Skeletal muscle cell (primary cell): ENCODE measurements at regions not wholly inside any gene's neighbourhood (a gene's known extent, or its start where the extent isn't known, plus 50 kb on each side); places are given as distances from the start of the nearest gene placed in this dataset.
A peak's percentile ranks its signal among the peaks of the same experiment; 100 is the strongest.

ENCODE experiments used
- DNase-seq: peaks from one replicate; pipeline ENCODE4 v3.0.0-alpha.2; 2010; ENCODE audit warnings: low read depth
- H3K4me3 ChIP-seq: 2 replicates; pipeline ENCODE4 v1.5.1; 2011; ENCODE audit warnings: low read depth, mild to moderate bottlenecking, control low read depth, low read length, moderate library complexity

DNA sequence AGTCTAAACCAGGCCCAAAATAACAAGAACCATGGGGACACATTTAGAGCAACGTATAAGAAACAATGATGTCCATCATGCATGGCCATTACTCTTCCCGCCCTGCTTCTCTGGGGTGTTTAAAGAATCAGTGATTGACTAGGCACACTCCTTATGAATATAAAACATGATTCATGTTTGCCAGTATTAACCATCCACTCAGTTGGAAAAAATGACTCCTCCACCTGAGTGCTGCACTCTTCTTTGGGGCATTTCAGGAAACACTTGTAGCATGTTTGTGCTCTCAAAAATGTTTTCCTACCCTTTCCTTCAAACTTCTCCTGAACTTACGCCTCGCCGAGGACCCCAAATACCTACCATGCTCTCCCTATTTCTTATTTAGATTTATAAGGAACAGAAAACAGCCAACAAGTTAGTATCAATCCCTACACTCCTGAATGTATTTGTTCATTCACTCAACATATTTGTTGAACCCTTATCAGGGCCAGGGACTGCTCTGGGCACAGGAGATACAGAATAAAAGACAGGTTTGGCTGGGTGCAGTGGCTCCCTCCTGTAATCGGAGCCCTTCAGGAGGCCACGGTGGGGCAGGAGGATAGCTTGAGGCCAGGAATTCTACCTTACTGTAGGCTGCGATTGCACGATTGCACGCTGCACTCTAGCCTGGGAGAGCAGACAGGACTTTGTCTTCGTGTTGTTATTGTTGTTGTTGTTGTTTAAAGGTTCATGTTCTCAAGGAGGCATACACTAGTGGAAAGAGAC lies 137.0 kb downstream of the TMCO5A start:
- DNase-seq, result no peak
- no peak overlapping the region for H3K4me3 ChIP-seq

DNA sequence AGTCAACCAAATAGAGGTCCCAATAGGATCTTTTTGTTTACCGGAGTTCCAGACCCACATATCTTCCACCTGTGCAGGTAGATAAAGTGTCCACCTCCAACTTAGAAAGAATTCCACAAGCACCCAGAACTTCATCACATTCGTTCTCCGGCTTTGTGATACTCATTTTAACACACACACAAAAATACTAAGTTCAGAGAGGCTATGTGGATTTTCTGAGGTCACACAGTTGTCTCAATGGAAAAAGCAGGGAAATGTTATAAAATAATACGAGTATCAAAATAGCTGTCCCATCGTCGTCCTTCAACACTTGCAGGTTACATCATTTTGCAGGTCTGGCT lies 137.5 kb downstream of the TMCO5A start:
- H3K4me3 ChIP-seq, result peak overlapping the region; percentile 43
- no peak for DNase-seq

DNA sequence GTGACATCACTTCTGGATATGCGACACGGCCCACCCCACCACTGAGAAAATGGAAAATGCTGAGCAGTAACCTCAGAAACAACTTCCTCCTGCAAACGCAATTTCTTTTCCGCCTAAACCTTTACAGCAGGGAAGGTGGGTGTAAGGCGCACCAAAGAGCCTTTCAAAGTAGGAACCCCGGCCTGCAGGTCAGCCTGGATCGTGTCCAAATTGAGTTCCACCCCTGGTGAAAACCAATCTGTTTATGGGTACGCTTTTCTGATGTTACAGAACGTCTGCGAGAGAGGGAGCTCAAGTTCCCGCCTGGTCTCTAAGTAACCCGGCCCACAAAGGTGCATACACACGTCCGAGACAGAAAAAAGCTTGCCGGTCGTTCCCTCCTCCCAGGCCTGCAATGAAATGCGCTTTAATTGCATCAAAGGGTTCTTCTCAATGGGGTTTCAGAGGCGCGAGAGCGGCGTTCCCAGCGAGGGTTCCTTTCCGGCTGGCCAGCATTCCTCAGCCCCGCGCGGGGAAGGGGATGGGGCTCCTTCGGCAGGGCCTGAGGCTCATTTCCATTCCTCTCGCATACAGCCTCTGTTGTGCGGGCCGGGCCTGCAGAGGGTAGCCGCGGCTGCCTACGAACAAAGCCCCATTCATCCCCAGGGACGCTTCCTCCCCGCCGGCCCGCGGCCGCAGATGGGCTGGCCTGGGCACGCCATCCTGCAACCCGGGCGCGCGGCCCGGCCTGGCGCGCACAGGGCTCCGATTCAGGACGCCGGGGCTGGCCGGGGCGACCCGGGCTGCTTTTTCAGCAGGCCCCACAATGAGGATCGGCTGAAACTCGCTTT lies 138.1 kb downstream of the TMCO5A start:
- peak; percentile 39 for DNase-seq
- peak overlapping the region; percentile 43 for H3K4me3 ChIP-seq

DNA sequence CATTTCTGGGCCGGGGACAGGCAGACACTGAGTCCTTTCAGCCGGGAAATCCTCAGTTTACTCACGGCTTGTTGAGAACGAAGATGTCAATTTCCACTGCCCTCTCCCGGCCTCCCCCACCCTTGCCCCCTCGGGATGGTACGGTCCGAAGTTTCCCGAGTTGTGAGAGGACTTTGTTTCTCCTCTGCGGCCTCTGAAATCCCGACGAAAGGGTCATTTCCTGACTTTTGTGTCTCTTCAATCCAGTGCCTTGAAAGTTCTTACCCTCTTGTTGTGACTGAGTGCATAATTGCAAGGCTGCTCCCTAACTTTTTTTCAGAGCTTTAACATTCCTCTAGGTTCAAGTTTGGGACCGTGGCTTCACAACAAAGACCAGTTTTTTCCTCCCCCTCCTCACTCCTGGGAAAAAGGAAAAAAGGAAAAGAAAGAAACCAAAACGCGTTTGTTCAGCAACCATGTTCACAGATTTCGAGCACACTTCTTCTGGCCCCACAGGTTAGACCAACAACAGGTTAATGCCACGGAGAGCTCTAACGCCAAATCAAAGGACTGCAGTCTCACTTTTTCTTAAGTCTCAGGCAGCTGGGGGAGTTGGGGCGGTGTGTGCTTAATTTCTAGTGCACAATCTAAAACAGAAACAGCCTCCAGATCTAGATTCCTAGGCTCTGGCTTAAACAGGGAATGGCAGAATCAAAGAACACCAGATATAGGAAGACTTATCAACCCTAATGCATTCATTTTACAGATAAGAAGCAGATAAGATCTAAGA lies 138.9 kb downstream of the TMCO5A start:
- peak overlapping the region; percentile 43 for H3K4me3 ChIP-seq
- no peak for DNase-seq

DNA sequence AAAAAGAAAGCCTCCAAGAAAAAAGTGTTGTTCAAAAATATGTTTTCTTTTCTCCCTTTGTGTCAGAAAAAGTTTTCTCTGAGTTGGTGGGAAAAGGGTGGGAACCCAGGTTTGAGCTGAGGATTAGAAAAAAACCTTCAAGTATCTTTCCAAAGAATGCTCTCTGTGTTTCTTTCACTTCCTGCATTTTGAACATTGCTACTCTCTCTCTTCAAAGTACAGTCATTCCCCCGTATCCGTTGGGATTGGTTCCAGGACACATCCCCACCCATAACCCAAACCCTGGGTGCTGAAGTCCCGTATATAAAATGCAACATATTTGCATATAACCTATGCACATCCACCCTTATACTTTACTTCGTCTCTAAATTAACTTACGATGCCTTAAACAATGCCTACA lies 139.6 kb downstream of the TMCO5A start:
- no peak for DNase-seq
- H3K4me3 ChIP-seq, result no peak overlapping the region

DNA sequence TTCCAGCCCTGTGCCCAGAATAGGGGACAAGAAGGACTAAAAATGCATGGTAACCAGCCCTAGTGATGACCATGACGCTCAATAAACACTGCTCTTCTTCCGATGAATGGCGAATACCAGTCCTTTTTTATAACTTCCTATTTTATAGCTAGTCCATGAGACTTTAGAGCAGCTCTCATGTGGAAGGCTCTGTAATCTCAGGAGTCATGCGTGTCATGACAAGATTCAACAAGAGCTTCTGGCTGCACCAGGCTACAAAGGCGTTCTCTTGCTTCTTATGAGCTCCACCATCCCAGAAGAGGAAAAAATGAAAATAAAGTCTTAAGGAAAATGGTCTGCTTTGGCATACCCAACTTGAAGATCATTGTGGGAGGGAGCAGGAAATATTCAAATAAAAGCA lies 141.0 kb downstream of the TMCO5A start:
- no peak for DNase-seq
- no peak overlapping the region for H3K4me3 ChIP-seq

DNA sequence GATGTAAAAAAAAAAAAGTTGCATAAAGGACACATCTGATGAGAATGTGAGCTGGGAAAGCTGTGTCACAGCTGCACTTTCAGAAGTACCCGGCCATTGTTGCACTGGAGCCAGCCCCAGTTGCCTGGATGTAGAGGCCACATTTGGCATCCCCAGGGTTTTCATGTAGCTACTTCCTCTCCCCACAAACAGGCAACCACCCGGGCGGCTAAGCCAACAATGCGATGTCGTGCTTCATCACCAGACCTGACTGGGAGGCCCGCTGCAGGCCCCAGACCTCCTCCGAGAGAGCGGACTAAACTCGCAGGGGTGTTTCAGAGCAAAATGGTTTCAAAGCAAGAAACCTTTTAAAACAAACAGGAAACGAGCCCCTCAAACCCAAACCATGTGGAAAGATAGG lies 142.3 kb downstream of the TMCO5A start:
- DNase-seq, result no peak
- no peak overlapping the region for H3K4me3 ChIP-seq

DNA sequence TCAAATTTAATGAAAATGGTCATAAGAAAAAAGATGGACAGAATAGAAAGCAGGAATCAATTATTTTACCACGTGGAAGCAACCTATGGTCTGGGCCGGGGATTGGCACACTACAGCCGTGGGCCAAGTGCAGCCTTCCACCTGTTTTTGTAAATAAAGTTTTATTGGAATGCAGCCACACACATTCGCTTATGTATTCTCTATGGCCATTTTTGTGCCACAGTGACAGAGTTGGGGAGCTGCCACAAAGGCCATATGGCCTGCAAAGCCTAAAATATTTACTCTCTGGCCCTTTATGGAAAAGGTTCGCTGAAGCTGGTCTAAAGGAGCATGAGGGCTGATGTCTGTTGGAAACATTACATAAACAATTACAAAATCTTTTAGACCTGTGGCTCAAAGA lies 144.8 kb downstream of the TMCO5A start:
- no peak overlapping the region for H3K4me3 ChIP-seq
- no peak for DNase-seq

DNA sequence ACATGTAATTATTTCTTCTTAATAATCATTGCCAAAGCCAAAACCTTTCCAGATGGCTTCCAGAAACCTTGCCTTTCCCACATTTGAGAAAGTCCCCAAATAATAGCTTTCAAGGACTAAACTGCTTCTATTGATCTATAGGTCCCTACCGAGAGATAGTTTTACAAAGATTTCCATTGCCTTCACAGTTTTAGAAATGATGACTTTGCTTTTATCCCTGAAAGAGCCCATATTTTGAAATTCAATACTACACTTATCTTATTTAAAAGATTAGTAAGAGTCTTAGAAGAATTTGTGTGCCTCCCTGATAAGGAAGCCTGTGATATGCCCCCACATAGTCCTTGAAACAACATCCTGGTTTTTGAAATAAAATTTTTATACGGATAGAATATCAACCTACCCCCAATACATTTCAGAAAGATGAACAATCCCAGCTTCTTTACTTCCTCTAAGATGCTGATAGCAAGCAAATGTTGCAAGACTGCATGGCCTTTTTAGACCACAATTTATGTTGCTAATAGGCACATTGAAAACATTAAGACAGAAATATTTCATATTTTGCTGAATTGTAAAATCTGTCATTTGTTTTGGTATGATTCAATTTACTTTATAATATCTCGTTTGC lies 146.3 kb downstream of the TMCO5A start:
- DNase-seq, result no peak

DNA sequence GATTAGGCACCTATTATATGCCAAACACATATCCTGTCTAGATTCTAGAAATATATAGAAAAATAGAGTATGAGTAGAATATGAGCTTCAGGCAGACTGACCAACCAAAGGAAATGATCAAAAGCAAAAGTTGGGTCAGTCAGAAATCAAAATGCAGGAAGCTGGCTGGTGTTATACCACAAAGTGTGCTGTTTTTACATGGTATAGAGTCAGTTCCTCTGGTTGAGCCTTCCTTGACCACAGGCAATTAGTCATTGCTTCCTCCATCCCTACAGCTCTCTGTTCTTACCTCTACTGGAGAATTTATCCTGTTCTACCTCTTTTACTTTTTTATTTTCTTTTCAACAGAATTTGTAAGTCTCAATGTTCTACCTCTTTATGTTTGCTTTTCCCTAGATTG lies 149.8 kb downstream of the TMCO5A start:
- DNase-seq, result no peak
- no peak overlapping the region for H3K4me3 ChIP-seq

More for the DNA sequence above, 146.3 kb downstream of the TMCO5A start:
- no peak overlapping the region for H3K4me3 ChIP-seq

DNA sequence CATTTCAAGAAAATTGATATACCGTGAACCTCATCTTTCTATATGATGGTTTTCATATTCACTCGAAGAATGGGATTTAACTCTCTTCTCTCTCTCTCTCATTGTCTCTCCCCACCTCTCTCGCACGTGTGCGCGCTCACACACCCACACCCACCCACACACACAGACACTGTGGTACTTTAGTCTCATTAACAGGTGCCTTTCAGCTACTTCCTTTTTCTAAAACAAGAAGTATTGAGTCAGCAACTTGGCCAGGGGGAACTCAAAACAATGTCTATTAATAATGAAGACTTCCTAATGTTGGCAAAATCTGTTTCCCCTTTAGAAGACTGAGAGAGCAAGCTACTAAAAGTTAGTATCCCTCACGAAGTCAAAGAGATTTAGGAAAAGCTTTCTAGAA lies 150.7 kb downstream of the TMCO5A start:
- no peak for DNase-seq

DNA sequence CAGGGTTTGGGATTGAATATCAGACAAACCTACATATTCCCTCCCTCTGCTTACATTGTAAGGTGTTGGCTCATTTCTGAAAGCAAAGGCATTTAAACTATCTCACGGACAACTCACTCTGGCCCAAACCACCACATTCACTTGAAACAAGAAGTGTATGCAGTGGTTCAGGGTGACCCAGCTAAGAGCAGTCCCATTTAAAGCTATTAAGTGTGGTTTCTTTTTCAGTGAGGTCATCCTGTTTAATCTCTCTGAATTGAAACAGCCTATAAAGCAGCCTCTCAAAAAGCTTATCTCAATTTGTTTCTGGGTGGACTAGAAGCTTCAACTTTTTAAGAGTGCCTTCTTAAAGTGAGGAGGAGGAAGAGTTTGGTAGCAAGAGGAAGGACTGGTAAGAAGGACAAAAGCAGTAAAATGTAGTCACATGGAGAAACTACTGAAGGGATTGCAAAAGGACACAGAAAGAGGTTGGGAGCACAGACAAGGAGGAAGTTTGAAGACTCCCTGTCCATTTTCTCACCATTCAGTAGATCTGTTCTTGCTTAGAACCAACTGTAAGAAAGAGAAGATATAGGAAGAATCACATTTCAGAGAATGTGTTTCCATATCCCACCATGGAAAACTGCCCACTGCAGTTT lies 151.6 kb downstream of the TMCO5A start:
- H3K4me3 ChIP-seq, result no peak overlapping the region
- no peak for DNase-seq

More for the DNA sequence above, 150.7 kb downstream of the TMCO5A start:
- no peak overlapping the region for H3K4me3 ChIP-seq

DNA sequence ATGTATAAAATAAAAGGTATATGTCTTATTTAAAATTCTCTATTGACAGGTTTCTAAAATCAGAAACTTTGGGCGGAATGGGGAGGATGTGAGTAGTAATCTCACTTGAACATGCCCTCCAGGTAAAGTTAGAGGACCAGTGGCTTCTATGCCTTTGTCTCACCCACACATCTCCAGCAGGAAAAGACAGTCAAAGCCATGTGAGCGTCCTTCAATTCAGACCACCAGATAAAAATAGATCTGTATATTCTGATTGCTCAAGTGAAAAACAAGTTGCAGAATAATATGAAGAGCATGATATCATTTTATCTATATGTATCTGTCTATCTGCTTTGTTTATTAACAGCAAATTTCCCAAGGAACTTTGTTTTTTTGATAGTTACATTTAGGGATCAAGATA lies 152.2 kb downstream of the TMCO5A start:
- H3K4me3 ChIP-seq, result no peak overlapping the region
- DNase-seq, result no peak

DNA sequence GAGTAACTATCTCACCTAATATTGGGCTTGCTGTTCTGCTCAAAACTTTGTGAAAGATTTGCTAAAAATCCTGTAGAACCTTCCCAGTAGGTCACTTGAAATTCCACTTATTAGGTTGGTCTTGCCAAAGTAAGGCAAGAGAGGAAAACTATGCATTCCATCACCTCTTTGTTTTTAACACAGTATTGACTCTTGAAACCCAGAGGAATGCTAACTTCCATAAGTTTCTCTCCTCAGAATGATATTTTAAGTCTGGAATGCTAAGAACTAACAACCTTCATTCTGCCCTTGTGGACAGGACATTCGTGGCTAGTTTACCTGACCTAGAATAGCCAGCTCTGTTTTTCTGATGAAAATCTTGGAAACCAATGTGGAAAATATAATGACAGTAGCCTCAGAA lies 154.5 kb downstream of the TMCO5A start:
- DNase-seq, result no peak

DNA sequence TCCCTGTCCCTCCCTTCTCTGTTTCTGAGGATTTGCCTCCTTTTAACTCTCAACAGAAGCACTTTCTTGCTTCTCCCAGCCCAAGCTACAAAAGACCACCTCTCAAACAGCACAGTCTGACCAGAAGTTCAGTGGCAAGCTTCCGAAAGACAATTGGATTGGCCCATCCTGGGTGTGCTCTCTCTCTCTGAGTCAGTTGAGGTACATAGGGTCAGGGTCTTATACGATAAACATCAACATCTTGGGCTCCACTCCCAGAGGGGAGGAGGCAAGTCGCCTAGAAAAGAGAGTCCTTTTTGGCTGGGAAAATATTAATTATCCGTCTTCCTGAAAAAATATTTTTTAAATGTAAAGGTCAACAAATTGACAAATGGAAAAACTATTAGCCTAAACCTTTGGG lies 155.8 kb downstream of the TMCO5A start:
- no peak overlapping the region for H3K4me3 ChIP-seq
- no peak for DNase-seq

More for the DNA sequence above, 154.5 kb downstream of the TMCO5A start:
- no peak overlapping the region for H3K4me3 ChIP-seq

DNA sequence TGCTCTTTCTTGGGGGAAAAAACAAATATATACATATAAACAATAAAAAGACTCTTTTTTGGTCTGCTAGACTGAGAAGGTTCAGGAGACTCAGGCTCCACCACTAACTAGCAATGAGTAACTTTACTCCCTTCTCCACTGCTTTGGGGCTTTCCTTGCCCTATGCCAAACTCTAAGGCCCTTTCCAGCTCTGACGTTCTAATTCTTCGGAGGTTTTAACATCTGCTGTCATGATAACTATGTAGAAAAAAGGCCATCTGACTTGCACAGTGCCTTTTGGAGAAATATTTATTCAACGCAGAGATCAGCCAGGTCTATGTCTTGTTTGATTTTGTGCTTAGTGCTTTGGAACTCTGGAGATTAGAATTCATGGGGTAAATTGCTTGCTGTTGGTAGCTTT lies 156.2 kb downstream of the TMCO5A start:
- H3K4me3 ChIP-seq, result no peak overlapping the region
- DNase-seq, result no peak

DNA sequence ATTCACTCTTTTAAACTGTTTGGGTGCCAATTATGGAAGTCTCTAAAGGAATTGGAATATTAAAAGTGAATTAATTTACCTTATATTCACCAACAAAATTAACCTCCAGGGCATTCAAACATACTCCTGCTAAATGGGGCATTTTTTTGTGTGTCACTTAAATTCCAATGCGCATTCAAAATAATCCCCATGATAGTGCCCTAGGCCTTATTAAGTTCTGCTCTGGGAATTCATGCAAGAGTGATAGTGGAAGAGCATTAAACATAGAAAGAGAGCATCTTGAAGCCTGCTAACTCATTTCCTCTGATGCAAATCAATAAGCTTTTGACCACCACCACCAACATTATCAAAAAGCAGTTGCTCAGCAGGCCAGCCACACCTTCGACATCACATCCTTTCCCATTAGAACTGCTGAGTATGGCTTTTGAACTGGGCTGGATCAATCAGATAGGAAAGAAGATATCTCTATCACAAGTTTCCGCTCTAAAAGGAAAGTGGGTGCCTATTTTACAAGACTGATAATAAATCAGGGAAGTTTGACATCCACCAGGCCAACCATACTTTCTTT lies 156.7 kb downstream of the TMCO5A start:
- H3K4me3 ChIP-seq, result no peak overlapping the region
- DNase-seq, result no peak

DNA sequence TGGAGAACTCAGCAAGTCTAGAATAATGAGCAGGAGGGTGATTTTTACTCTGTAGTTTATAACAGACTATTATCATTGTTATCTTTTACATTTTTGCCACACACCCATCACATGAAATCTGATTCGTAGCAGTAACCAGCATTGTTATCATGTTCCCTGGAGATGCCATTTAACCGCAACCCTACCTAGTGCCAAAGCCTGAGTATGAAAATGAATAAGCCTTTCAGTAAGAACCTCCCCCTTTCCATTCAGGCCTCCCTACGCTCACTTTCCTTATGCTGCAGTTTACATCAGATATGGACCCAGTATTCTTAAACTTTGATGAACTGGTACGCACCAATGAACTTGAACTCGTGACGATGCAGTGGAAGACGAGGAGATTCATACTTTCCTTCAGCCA lies 158.7 kb upstream of the SPRED1 start:
- DNase-seq, result no peak
- no peak overlapping the region for H3K4me3 ChIP-seq

DNA sequence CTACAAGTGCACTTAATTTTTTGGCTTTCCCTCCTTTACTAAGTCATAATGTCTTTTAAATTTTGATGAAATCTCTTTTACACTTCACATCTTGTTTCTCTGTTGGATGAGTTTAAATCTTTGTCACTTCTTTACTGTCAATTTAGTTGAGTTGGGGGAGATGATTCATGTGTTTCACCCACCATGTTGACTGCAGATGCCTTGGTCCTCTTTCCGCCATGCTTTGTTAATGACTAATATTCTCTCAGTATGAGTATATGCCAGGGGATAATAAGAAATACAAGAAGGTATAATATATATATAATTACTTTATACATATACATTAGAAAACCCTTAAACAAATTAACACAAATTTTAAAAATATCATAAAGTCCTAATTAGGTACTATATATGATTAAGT lies 149.7 kb upstream of the SPRED1 start:
- no peak for DNase-seq
- no peak overlapping the region for H3K4me3 ChIP-seq
